ENCODE measurements at regions not wholly inside any gene's neighbourhood (a gene's known extent, or its start where the extent isn't known, plus 50 kb on each side); places are given as distances from the start of the nearest gene placed in this dataset.

- TF ChIP-seq YY1 (IDR thresholded peaks at IDR 0.05): no peak
- TF ChIP-seq, protein P1, sequence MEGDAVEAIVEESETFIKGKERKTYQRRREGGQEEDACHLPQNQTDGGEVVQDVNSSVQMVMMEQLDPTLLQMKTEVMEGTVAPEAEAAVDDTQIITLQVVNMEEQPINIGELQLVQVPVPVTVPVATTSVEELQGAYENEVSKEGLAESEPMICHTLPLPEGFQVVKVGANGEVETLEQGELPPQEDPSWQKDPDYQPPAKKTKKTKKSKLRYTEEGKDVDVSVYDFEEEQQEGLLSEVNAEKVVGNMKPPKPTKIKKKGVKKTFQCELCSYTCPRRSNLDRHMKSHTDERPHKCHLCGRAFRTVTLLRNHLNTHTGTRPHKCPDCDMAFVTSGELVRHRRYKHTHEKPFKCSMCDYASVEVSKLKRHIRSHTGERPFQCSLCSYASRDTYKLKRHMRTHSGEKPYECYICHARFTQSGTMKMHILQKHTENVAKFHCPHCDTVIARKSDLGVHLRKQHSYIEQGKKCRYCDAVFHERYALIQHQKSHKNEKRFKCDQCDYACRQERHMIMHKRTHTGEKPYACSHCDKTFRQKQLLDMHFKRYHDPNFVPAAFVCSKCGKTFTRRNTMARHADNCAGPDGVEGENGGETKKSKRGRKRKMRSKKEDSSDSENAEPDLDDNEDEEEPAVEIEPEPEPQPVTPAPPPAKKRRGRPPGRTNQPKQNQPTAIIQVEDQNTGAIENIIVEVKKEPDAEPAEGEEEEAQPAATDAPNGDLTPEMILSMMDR (IDR thresholded peaks at IDR 0.05; ENCODE audit: low read depth, low read length, missing input control): no peak
- TF ChIP-seq JUND (IDR thresholded peaks at IDR 0.05): no peak
- no peak for TF ChIP-seq FOXA1 (IDR thresholded peaks at IDR 0.05)
- TF ChIP-seq EGR1 (IDR thresholded peaks at IDR 0.05; ENCODE audit: low read depth in 2 of 2): no peak
- TF ChIP-seq GABPA (IDR thresholded peaks at IDR 0.05 in 1 of 2, conservative IDR thresholded peaks at IDR 0.05 in 1 of 2): no peak
- TF ChIP-seq REST (IDR thresholded peaks at IDR 0.05): no peak
These were observed 144.6 kb downstream of the AKAIN1 start for GRCh38 chr18:5052491-5052890.

Data from liver (tissue), 3 donors.